H9 (cell line): ENCODE measurements at regions not wholly inside any gene's neighbourhood (a gene's known extent, or its start where the extent isn't known, plus 50 kb on each side); places are given as distances from the start of the nearest gene placed in this dataset.

Source experiments
- DNase-seq: peaks from one replicate; pipeline ENCODE4 v3.0.0-alpha.2; 2017
- H2AFZ ChIP-seq: one replicate; pipeline ENCODE4 v1.6.1; 2013; ENCODE audit warnings: mild to moderate bottlenecking, low read length, control low read depth, moderate library complexity
- H2AK5ac ChIP-seq: 2 replicates; pipeline ENCODE4 v1.6.1; 2013; ENCODE audit warnings: low read length, control low read depth, mixed read lengths; ENCODE audit not compliant: insufficient read length
- H2BK120ac ChIP-seq: one replicate; pipeline ENCODE4 v1.6.1; 2013; ENCODE audit warnings: low read depth, mild to moderate bottlenecking, low read length, control low read depth, inconsistent platforms; ENCODE audit not compliant: poor library complexity, severe bottlenecking
- H2BK12ac ChIP-seq: 2 replicates; pipeline ENCODE4 v1.6.1; 2013; ENCODE audit warnings: low read length, control low read depth, mixed read lengths, low read depth; ENCODE audit not compliant: insufficient read length
- H2BK15ac ChIP-seq: 2 replicates; pipeline ENCODE4 v1.6.1; 2013; ENCODE audit warnings: low read depth, low read length, control low read depth
- H2BK20ac ChIP-seq: one replicate; pipeline ENCODE4 v1.6.1; 2013; ENCODE audit warnings: low read depth, mild to moderate bottlenecking, low read length, control low read depth, inconsistent platforms; ENCODE audit not compliant: poor library complexity, severe bottlenecking
- H2BK5ac ChIP-seq: 2 replicates; pipeline ENCODE4 v1.6.1; 2013; ENCODE audit warnings: low read length, control low read depth, mixed read lengths; ENCODE audit not compliant: insufficient read length
- H3K14ac ChIP-seq: 2 replicates; pipeline ENCODE4 v1.6.1; 2013; ENCODE audit warnings: low read length, control low read depth; ENCODE audit not compliant: insufficient read depth
- H3K18ac ChIP-seq: 2 replicates; pipeline ENCODE4 v1.6.1; 2013; ENCODE audit warnings: low read depth, mild to moderate bottlenecking, mixed read lengths, low read length, control low read depth; ENCODE audit not compliant: insufficient read length
- H3K23ac ChIP-seq: 2 replicates; pipeline ENCODE4 v1.6.1; 2013; ENCODE audit warnings: low read length, control low read depth, mixed read lengths, low read depth; ENCODE audit not compliant: insufficient read length
- H3K23me2 ChIP-seq: 2 replicates; pipeline ENCODE4 v1.6.1; 2013; ENCODE audit warnings: low read depth, mild to moderate bottlenecking, mixed read lengths, low read length, control low read depth; ENCODE audit not compliant: insufficient read length, poor library complexity, severe bottlenecking
- H3K27ac ChIP-seq: 2 replicates; pipeline ENCODE4 v1.5.1; 2013; ENCODE audit warnings: low read length, control low read depth, mixed read lengths, low read depth; ENCODE audit not compliant: insufficient read length
- H3K27me3 ChIP-seq: 2 replicates; pipeline ENCODE4 v1.6.1; 2013; ENCODE audit warnings: low read length, control low read depth, inconsistent platforms; ENCODE audit not compliant: insufficient read depth
- H3K4ac ChIP-seq: 2 replicates; pipeline ENCODE4 v1.6.1; 2013; ENCODE audit warnings: low read depth, mild to moderate bottlenecking, control low read depth, inconsistent platforms, low read length, moderate library complexity
- H3K4me1 ChIP-seq: 2 replicates; pipeline ENCODE4 v1.6.1; 2013; ENCODE audit warnings: low read length, control low read depth, inconsistent platforms; ENCODE audit not compliant: insufficient read depth
- H3K4me2 ChIP-seq: 2 replicates; pipeline ENCODE4 v1.6.1; 2013; ENCODE audit warnings: low read length, control low read depth, mixed read lengths; ENCODE audit not compliant: insufficient read length, insufficient read depth
- H3K56ac ChIP-seq: 2 replicates; pipeline ENCODE4 v1.6.1; 2013; ENCODE audit warnings: low read depth, mild to moderate bottlenecking, mixed read lengths, low read length, control low read depth; ENCODE audit not compliant: insufficient read length
- H3K79me1 ChIP-seq: 2 replicates; pipeline ENCODE4 v1.6.1; 2013; ENCODE audit warnings: low read depth, mild to moderate bottlenecking, moderate library complexity, low read length, control low read depth, inconsistent platforms; ENCODE audit not compliant: insufficient read depth, poor library complexity, severe bottlenecking
- H3K79me2 ChIP-seq: 2 replicates; pipeline ENCODE4 v1.6.1; 2013; ENCODE audit warnings: low read length, control low read depth, inconsistent platforms; ENCODE audit not compliant: insufficient read depth
- H3K9ac ChIP-seq: 2 replicates; pipeline ENCODE4 v1.6.1; 2013; ENCODE audit warnings: low read length, control low read depth, mixed read lengths; ENCODE audit not compliant: insufficient read length; ENCODE audit errors: extremely low read depth
- H3K9me3 ChIP-seq: one replicate; pipeline ENCODE4 v1.6.1; 2013; ENCODE audit warnings: low read depth, low read length, inconsistent platforms; ENCODE audit not compliant: control insufficient read depth
- H3T11ph ChIP-seq: one replicate; pipeline ENCODE4 v1.6.1; 2013; ENCODE audit warnings: mild to moderate bottlenecking, low read length, control low read depth, inconsistent platforms
- H4K20me1 ChIP-seq: one replicate; pipeline ENCODE4 v1.6.1; 2013; ENCODE audit not compliant: control insufficient read depth, insufficient read length, insufficient read depth
- H4K5ac ChIP-seq: 2 replicates; pipeline ENCODE4 v1.6.1; 2013; ENCODE audit warnings: low read depth, mild to moderate bottlenecking, mixed read lengths, low read length, control low read depth; ENCODE audit not compliant: insufficient read length
- H4K8ac ChIP-seq: replicated peaks from 2 replicates; pipeline ENCODE4 v1.6.1; 2013; ENCODE audit warnings: low read length, control low read depth, mixed read lengths, low read depth; ENCODE audit not compliant: insufficient read length
- H4K91ac ChIP-seq: 2 replicates; pipeline ENCODE4 v1.6.1; 2013; ENCODE audit warnings: low read depth, mild to moderate bottlenecking, moderate library complexity, mixed read lengths, low read length, control low read depth; ENCODE audit not compliant: insufficient read length
- H3K27ac Mint-ChIP-seq, 3 experiments: 2 replicates in 2 of 3; 3 replicates in 1 of 3; pipeline ENCODE4 v1.8.0; 2020 to 2021; ENCODE audit warnings: mixed read lengths in 3 of 3, mild to moderate bottlenecking in 1 of 3, moderate library complexity in 1 of 3
- H3K27me3 Mint-ChIP-seq: 2 replicates; pipeline ENCODE4 v1.8.0; 2021; ENCODE audit warnings: low read depth, mild to moderate bottlenecking, moderate library complexity, mixed read lengths
- H3K36me3 Mint-ChIP-seq, 3 experiments: 2 replicates in 2 of 3; 3 replicates in 1 of 3; pipeline ENCODE4 v1.8.0; 2020 to 2021; ENCODE audit warnings: low read depth in 3 of 3, mixed read lengths in 3 of 3; ENCODE audit not compliant: insufficient read depth in 1 of 3
- H3K4me1 Mint-ChIP-seq, 2 experiments: 2 replicates each; pipeline ENCODE4 v1.8.0; 2020; ENCODE audit warnings: mixed read lengths in 2 of 2
- H3K4me3 Mint-ChIP-seq, 2 experiments: 2 replicates in 1 of 2; 3 replicates in 1 of 2; pipeline ENCODE4 v1.8.0; 2020 to 2021; ENCODE audit warnings: mild to moderate bottlenecking in 2 of 2, mixed read lengths in 2 of 2, moderate library complexity in 1 of 2
- H3K9me3 Mint-ChIP-seq, 2 experiments: 2 replicates in 1 of 2; 3 replicates in 1 of 2; pipeline ENCODE4 v1.8.0; 2020; ENCODE audit warnings: mild to moderate bottlenecking in 2 of 2, mixed read lengths in 2 of 2, moderate library complexity in 1 of 2
- WGBS: extraction: QIAGEN DNeasy Blood & Tissue Kit; methylation state at CpG from one replicate; pipeline ENCODE4 v1.1.7; 2013; ENCODE audit warnings: missing lambda C conversion rate, low lambda C conversion rate, mixed read lengths; ENCODE audit not compliant: insufficient read length; ENCODE audit errors: extremely low coverage; 5-methylcytosine and 5-hydroxymethylcytosine counted together
- TF ChIP-seq, protein P1 (sequence below): fragments of 200-600 bp; sonication (generic); conservative IDR thresholded peaks from 3 replicates; pipeline ENCODE4 v1.8.0; 2021; ENCODE audit warnings: antibody characterized with exemption, mild to moderate bottlenecking

DNA sequence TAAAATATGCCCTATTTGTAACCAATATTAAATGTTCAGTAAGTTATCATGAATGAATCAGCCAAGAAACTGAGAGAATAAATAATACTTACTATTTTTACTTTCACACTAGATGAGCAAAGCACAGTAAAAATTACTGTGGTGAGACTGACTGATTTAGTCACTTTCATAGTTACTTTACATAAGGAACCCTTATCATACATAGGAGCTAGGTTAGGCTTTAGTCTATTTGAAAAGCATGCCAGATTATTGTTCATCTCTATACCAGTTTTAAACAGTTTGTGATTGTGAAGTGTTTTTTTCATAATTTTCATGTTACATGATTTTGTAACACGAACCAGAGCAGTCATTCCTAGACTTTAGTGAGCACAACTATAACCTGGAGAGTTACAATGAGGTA, 80.7 kb upstream of the MAGI2 start:
- Histone ChIP-seq H4K20me1 (no peaks in the 10 kb centered on the region), H3K9me3 (no peaks in the 10 kb centered on the region), H3K18ac (no peak overlapping the region), H2BK12ac (no peak overlapping the region), H3K79me2 (no peaks in the 10 kb centered on the region), H4K91ac (no peak overlapping the region), H3K4ac (no peak overlapping the region), H2AK5ac (no peak overlapping the region), H3K27me3 (no peaks in the 10 kb centered on the region), H3K4me2 (no peak overlapping the region), H4K8ac (no peak overlapping the region), H3K79me1 (no peaks in the 10 kb centered on the region), H2BK5ac (no peak overlapping the region), H4K5ac (no peak overlapping the region), H3K56ac (no peak overlapping the region), H2AFZ (no peak overlapping the region), H2BK15ac (no peak overlapping the region), H2BK120ac (no peak overlapping the region), H3T11ph (no peak overlapping the region), H3K4me1 (no peaks in the 10 kb centered on the region), H3K23me2 (no peaks in the 10 kb centered on the region), H3K23ac (no peak overlapping the region), H3K9ac (no peak overlapping the region), H3K14ac (no peak overlapping the region), H3K27ac (no peak overlapping the region), H2BK20ac (no peak overlapping the region)
- Mint-ChIP-seq H3K27me3 (no peaks in the 10 kb centered on the region), H3K4me3 (no peak overlapping the region), H3K27ac (no peak overlapping the region), H3K9me3 (no peaks in the 10 kb centered on the region), H3K36me3 (no peaks in the 10 kb centered on the region), H3K4me1 (peaks cover 9 to 11% of the 10 kb centered on the region in 2 experiments)
- TF ChIP-seq, protein P1, sequence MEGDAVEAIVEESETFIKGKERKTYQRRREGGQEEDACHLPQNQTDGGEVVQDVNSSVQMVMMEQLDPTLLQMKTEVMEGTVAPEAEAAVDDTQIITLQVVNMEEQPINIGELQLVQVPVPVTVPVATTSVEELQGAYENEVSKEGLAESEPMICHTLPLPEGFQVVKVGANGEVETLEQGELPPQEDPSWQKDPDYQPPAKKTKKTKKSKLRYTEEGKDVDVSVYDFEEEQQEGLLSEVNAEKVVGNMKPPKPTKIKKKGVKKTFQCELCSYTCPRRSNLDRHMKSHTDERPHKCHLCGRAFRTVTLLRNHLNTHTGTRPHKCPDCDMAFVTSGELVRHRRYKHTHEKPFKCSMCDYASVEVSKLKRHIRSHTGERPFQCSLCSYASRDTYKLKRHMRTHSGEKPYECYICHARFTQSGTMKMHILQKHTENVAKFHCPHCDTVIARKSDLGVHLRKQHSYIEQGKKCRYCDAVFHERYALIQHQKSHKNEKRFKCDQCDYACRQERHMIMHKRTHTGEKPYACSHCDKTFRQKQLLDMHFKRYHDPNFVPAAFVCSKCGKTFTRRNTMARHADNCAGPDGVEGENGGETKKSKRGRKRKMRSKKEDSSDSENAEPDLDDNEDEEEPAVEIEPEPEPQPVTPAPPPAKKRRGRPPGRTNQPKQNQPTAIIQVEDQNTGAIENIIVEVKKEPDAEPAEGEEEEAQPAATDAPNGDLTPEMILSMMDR, result no peak
- DNase-seq, result no peak
- WGBS, result no CpG with 5 or more reads among the region's 1 CpG
